Liver (tissue), 8 donors: ENCODE measurements at regions not wholly inside any gene's neighbourhood (a gene's known extent, or its start where the extent isn't known, plus 50 kb on each side); places are given as distances from the start of the nearest gene placed in this dataset.

Experiments
- DNase-seq: peaks from one replicate; pipeline ENCODE4 v3.0.0-alpha.2; 2017; ENCODE audit warnings: low spot score
- H3K27ac ChIP-seq, 2 donors: one replicate each; pipeline ENCODE4 v1.7.0; 2013; ENCODE audit warnings: inconsistent platforms in 2 of 2, low read length in 2 of 2, control low read depth in 1 of 2, low read depth in 1 of 2, mild to moderate bottlenecking in 1 of 2
- H3K27me3 ChIP-seq, 4 donors: one replicate each; pipeline versions ENCODE4 v1.6.1 to v1.7.0; 2013; ENCODE audit warnings: low read length in 3 of 4, inconsistent platforms in 1 of 4, mild to moderate bottlenecking in 1 of 4, moderate library complexity in 1 of 4; ENCODE audit not compliant: control insufficient read depth in 4 of 4, insufficient read depth in 4 of 4
- H3K36me3 ChIP-seq, 4 donors: one replicate each; pipeline versions ENCODE4 v1.6.1 to v1.7.0; 2013; ENCODE audit warnings: low read length in 3 of 4, mild to moderate bottlenecking in 3 of 4, low read depth in 1 of 4, moderate library complexity in 1 of 4; ENCODE audit not compliant: control insufficient read depth in 4 of 4, insufficient read depth in 3 of 4
- H3K4me1 ChIP-seq, 4 donors: one replicate each; pipeline versions ENCODE4 v1.6.1 to v1.7.0; 2013; ENCODE audit warnings: low read length in 3 of 4, mild to moderate bottlenecking in 3 of 4, moderate library complexity in 1 of 4; ENCODE audit not compliant: control insufficient read depth in 4 of 4, insufficient read depth in 4 of 4
- H3K4me3 ChIP-seq, 3 donors: one replicate each; pipeline versions ENCODE4 v1.6.1 to v1.7.0; 2013; ENCODE audit warnings: low read length in 3 of 3, control low read depth in 1 of 3, low read depth in 1 of 3, mild to moderate bottlenecking in 1 of 3
- H3K9ac ChIP-seq, 2 donors: one replicate each; pipeline ENCODE4 v1.7.0; 2013; ENCODE audit warnings: low read length in 2 of 2, mild to moderate bottlenecking in 2 of 2, moderate library complexity in 2 of 2, control low read depth in 1 of 2, low read depth in 1 of 2
- H3K9me3 ChIP-seq, 4 donors: one replicate each; pipeline versions ENCODE4 v1.6.1 to v1.7.0; 2013; ENCODE audit warnings: low read length in 3 of 4; ENCODE audit not compliant: control insufficient read depth in 4 of 4
- ATF3 ChIP-seq: IDR thresholded peaks from 2 replicates; pipeline ENCODE4 v1.6.1; 2016; ENCODE audit warnings: antibody characterized with exemption
- CTCF ChIP-seq: fragments of 150-350 bp; IDR thresholded peaks from 2 replicates; pipeline ENCODE4 v1.5.1; 2017; ENCODE audit warnings: improper control_type of control experiment, low read depth, low read length; ENCODE audit not compliant: missing input control
- EGR1 ChIP-seq, 2 donors: IDR thresholded peaks; 2 replicates each; pipeline ENCODE4 v1.6.1; 2016 to 2018; ENCODE audit warnings: antibody characterized with exemption in 2 of 2, low read depth in 2 of 2
- FOXA1 ChIP-seq: IDR thresholded peaks from 2 replicates; pipeline ENCODE4 v1.6.1; 2016; ENCODE audit warnings: antibody characterized with exemption
- FOXA2 ChIP-seq: IDR thresholded peaks from 2 replicates; pipeline ENCODE4 v1.6.1; 2016; ENCODE audit warnings: antibody characterized with exemption
- HNF4A ChIP-seq, 2 donors: conservative IDR thresholded peaks; 2 replicates each; pipeline ENCODE4 v1.6.1; 2016; ENCODE audit warnings: antibody characterized with exemption in 2 of 2, mild to moderate bottlenecking in 2 of 2
- MAX ChIP-seq: IDR thresholded peaks from 2 replicates; pipeline ENCODE4 v1.6.1; 2016; ENCODE audit warnings: antibody characterized with exemption
- NR2F2 ChIP-seq: IDR thresholded peaks from 2 replicates; pipeline ENCODE4 v1.6.1; 2016; ENCODE audit warnings: antibody characterized with exemption
- RAD21 ChIP-seq, 2 donors: IDR thresholded peaks; 2 replicates each; pipeline ENCODE4 v1.6.1; 2016; ENCODE audit warnings: antibody characterized with exemption in 2 of 2, mild to moderate bottlenecking in 2 of 2
- REST ChIP-seq: IDR thresholded peaks from 2 replicates; pipeline ENCODE4 v1.6.1; 2016; ENCODE audit warnings: antibody characterized with exemption, mild to moderate bottlenecking
- RXRA ChIP-seq, 2 donors: IDR thresholded peaks; 2 replicates each; pipeline ENCODE4 v1.6.1; 2017 to 2018; ENCODE audit warnings: antibody characterized with exemption in 2 of 2, mild to moderate bottlenecking in 1 of 2
- SP1 ChIP-seq: IDR thresholded peaks from 2 replicates; pipeline ENCODE4 v1.6.1; 2018; ENCODE audit warnings: antibody characterized with exemption, mild to moderate bottlenecking
- TAF1 ChIP-seq: conservative IDR thresholded peaks from 2 replicates; pipeline ENCODE4 v1.6.1; 2016; ENCODE audit warnings: antibody characterized with exemption, mild to moderate bottlenecking
- YY1 ChIP-seq: IDR thresholded peaks from 2 replicates; pipeline ENCODE4 v1.6.1; 2016; ENCODE audit warnings: antibody characterized with exemption, mild to moderate bottlenecking
- ZBTB33 ChIP-seq: IDR thresholded peaks from 2 replicates; pipeline ENCODE4 v1.6.1; 2016; ENCODE audit warnings: antibody characterized with exemption
- WGBS: extraction: QIAGEN DNeasy Blood & Tissue Kit; methylation state at CpG from one replicate; pipeline ENCODE4 v1.1.7; 2013; 5-methylcytosine and 5-hydroxymethylcytosine counted together
- donor health status: healthy.
- donor health status: healthy.
- donor health status: healthy.
- donor health status: healthy.
- donor health status: healthy.

- Histone ChIP-seq H3K9me3 (no peaks in the 10 kb centered on the region), H3K27me3 (no peaks in the 10 kb centered on the region), H3K4me3 (no peak overlapping the region), H3K9ac (no peak overlapping the region), H3K4me1 (peaks cover 0 to 5% (median 4%) of the 10 kb centered on the region in 4 donors), H3K36me3 (no peaks in the 10 kb centered on the region), H3K27ac (no peak overlapping the region)
- no peak for DNase-seq
- TF ChIP-seq CTCF = no peak
- no peak for TF ChIP-seq TAF1
Observed at GRCh38 chr16:80082906-80083305, 457.9 kb upstream of the DYNLRB2 start.

- Histone ChIP-seq H3K27me3 (no peaks in the 10 kb centered on the region), H3K4me1 (peaks cover 0 to 5% (median 4%) of the 10 kb centered on the region in 4 donors), H3K4me3 (no peak overlapping the region), H3K9ac (no peak overlapping the region), H3K36me3 (no peaks in the 10 kb centered on the region), H3K27ac (no peak overlapping the region), H3K9me3 (no peaks in the 10 kb centered on the region)
- no peak for TF ChIP-seq CTCF
- no peak for TF ChIP-seq YY1
- TF ChIP-seq ZBTB33 = no peak
- no peak for TF ChIP-seq FOXA1
- TF ChIP-seq RXRA (IDR thresholded peaks at IDR 0.05) = no peak
- TF ChIP-seq RAD21 (IDR thresholded peaks at IDR 0.05) = no peak
- TF ChIP-seq MAX = no peak
- TF ChIP-seq ATF3 = no peak
- TF ChIP-seq REST = no peak
- TF ChIP-seq NR2F2 = no peak
- no peak for TF ChIP-seq FOXA2
- TF ChIP-seq EGR1 (IDR thresholded peaks at IDR 0.05; ENCODE audit: low read depth in 2 of 2) = no peak
- TF ChIP-seq SP1 = no peak
- no peak for TF ChIP-seq HNF4A (conservative IDR thresholded peaks at IDR 0.05)
- 60% methylated on average over 5 of the region's 5 CpGs for WGBS
- no peak for DNase-seq
Observed at GRCh38 chr16:80081846-80082245, 458.9 kb upstream of the DYNLRB2 start.
